H1 (cell line): ENCODE measurements at regions not wholly inside any gene's neighbourhood (a gene's known extent, or its start where the extent isn't known, plus 50 kb on each side); places are given as distances from the start of the nearest gene placed in this dataset.

Source experiments
- CTCF ChIA-PET: fragments of 300-600 bp; sonication (Branson Sonifier 250); formaldehyde crosslinking; loops from one replicate; lab custom pipeline; 2021; ENCODE audit not compliant: partially characterized antibody; lab: Charles Lee
- POLR2A ChIA-PET: fragments of 300-600 bp; sonication (Branson Sonifier 250); formaldehyde crosslinking; loops from one replicate; lab custom pipeline; 2021; ENCODE audit warnings: inconsistent platforms; ENCODE audit not compliant: partially characterized antibody; lab: Charles Lee
- DNase-seq, 2 experiments: peaks; one replicate each; pipeline versions ENCODE4 v3.0.0 to v3.0.0-alpha.2; 2010 to 2022; ENCODE audit warnings: low spot score in 2 of 2, low read depth in 1 of 2, mixed read lengths in 1 of 2
- FAIRE-seq: peaks from 2 replicates; lab custom pipeline; 2011; peaks lifted over from hg19 to GRCh38; lab: Jason Lieb, UNC
- H2AFZ ChIP-seq: 2 replicates; pipeline ENCODE4 v1.8.1; 2012; ENCODE audit warnings: low read length, inconsistent platforms
- H2AK5ac ChIP-seq: 2 replicates; pipeline ENCODE4 v1.6.1; 2013; ENCODE audit warnings: low read depth, low read length
- H2BK120ac ChIP-seq: replicated peaks from 2 replicates; pipeline ENCODE3; 2013; ENCODE audit warnings: low read depth, low read length, inconsistent platforms
- H2BK12ac ChIP-seq: 2 replicates; pipeline ENCODE4 v1.6.1; 2013; ENCODE audit warnings: low read depth, low read length
- H2BK15ac ChIP-seq: 2 replicates; pipeline ENCODE4 v1.6.1; 2013; ENCODE audit warnings: low read length
- H2BK20ac ChIP-seq: 2 replicates; pipeline ENCODE4 v1.6.1; 2013; ENCODE audit warnings: low read length
- H2BK5ac ChIP-seq: 2 replicates; pipeline ENCODE4 v1.6.1; 2013; ENCODE audit warnings: low read depth, low read length
- H3K14ac ChIP-seq: 2 replicates; pipeline ENCODE4 v1.6.1; 2013; ENCODE audit warnings: inconsistent platforms; ENCODE audit not compliant: insufficient read length
- H3K18ac ChIP-seq: 2 replicates; pipeline ENCODE4 v1.6.1; 2013; ENCODE audit warnings: low read length; ENCODE audit errors: extremely low read depth
- H3K23ac ChIP-seq: 2 replicates; pipeline ENCODE4 v1.6.1; 2013; ENCODE audit warnings: inconsistent platforms; ENCODE audit not compliant: insufficient read length
- H3K23me2 ChIP-seq: 2 replicates; pipeline ENCODE4 v1.6.1; 2013; ENCODE audit warnings: low read depth, low read length
- H3K27ac ChIP-seq: 2 replicates; pipeline ENCODE4 v1.6.1; 2011; ENCODE audit warnings: low read depth, low read length, inconsistent platforms
- H3K27me3 ChIP-seq, 4 experiments: replicated peaks in 1 of 4; 1 replicate in 1 of 4; 2 replicates in 3 of 4; pipeline versions ENCODE4 v1.6.1 to v1.8.1; 2011 to 2013; ENCODE audit warnings: low read length in 3 of 4, mild to moderate bottlenecking in 3 of 4, inconsistent platforms in 2 of 4, mixed read lengths in 2 of 4, moderate library complexity in 1 of 4; ENCODE audit not compliant: control insufficient read depth in 3 of 4, insufficient read depth in 3 of 4; ENCODE audit errors: extremely low read depth in 1 of 4
- H3K36me3 ChIP-seq, 4 experiments: 2 replicates each; pipeline versions ENCODE4 v1.6.1 to v1.8.1; 2011 to 2013; ENCODE audit warnings: mild to moderate bottlenecking in 4 of 4, low read length in 3 of 4, moderate library complexity in 2 of 4, control low read depth in 1 of 4, inconsistent platforms in 1 of 4; ENCODE audit not compliant: insufficient read depth in 4 of 4, control insufficient read depth in 2 of 4
- H3K4ac ChIP-seq: replicated peaks from 2 replicates; pipeline ENCODE3; 2013; ENCODE audit warnings: low read length, low read depth, mixed read lengths, inconsistent platforms; ENCODE audit not compliant: insufficient read length
- H3K4me1 ChIP-seq, 4 experiments: replicated peaks in 1 of 4; 1 replicate in 1 of 4; 2 replicates in 3 of 4; pipeline versions ENCODE4 v1.6.1 to v1.8.1; 2011 to 2013; ENCODE audit warnings: low read length in 3 of 4, inconsistent platforms in 2 of 4, mixed read lengths in 1 of 4; ENCODE audit not compliant: insufficient read depth in 4 of 4, control insufficient read depth in 3 of 4
- H3K4me2 ChIP-seq, 2 experiments: 2 replicates each; pipeline versions ENCODE4 v1.6.1 to v1.8.1; 2011 to 2013; ENCODE audit warnings: low read depth in 2 of 2, low read length in 2 of 2, control low read depth in 1 of 2, inconsistent platforms in 1 of 2, mild to moderate bottlenecking in 1 of 2; ENCODE audit not compliant: insufficient read depth in 1 of 2
- H3K4me3 ChIP-seq, 4 experiments: fragments of 200-600, 300-600 bp in 1 of 4; sonication (generic), shearing (Covaris generic), sonication (Bioruptor Twin) in 1 of 4; 2 replicates each; pipeline versions ENCODE4 v1.5.1 to v1.8.1; 2011 to 2016; ENCODE audit warnings: low read length in 4 of 4, low read depth in 3 of 4, control low read depth in 2 of 4, inconsistent platforms in 2 of 4, mild to moderate bottlenecking in 2 of 4, mixed read lengths in 1 of 4, moderate library complexity in 1 of 4; ENCODE audit not compliant: insufficient read depth in 2 of 4; ENCODE audit errors: extremely low read depth in 1 of 4
- H3K56ac ChIP-seq: replicated peaks from 2 replicates; pipeline ENCODE3; 2013; ENCODE audit warnings: low read depth, mild to moderate bottlenecking, mixed read lengths, low read length, inconsistent platforms; ENCODE audit not compliant: insufficient read length
- H3K79me1 ChIP-seq: 2 replicates; pipeline ENCODE4 v1.6.1; 2013; ENCODE audit warnings: low read depth, low read length, control low read depth
- H3K79me2 ChIP-seq, 2 experiments: 2 replicates each; pipeline versions ENCODE4 v1.6.1 to v1.8.1; 2012 to 2013; ENCODE audit warnings: low read length in 2 of 2, mild to moderate bottlenecking in 2 of 2, inconsistent platforms in 1 of 2; ENCODE audit not compliant: insufficient read depth in 2 of 2, control insufficient read depth in 1 of 2
- H3K9ac ChIP-seq, 4 experiments: replicated peaks in 1 of 4; 1 replicate in 1 of 4; 2 replicates in 3 of 4; pipeline versions ENCODE4 v1.6.1 to v1.8.1; 2011 to 2013; ENCODE audit warnings: low read depth in 3 of 4, low read length in 3 of 4, control low read depth in 2 of 4, mild to moderate bottlenecking in 2 of 4, moderate library complexity in 2 of 4, inconsistent platforms in 1 of 4; ENCODE audit errors: extremely low read depth in 1 of 4
- H3K9me3 ChIP-seq, 2 experiments: 2 replicates each; pipeline versions ENCODE4 v1.6.1 to v1.8.1; 2012 to 2013; ENCODE audit warnings: mild to moderate bottlenecking in 2 of 2, moderate library complexity in 2 of 2, control low read depth in 1 of 2, inconsistent platforms in 1 of 2, low read depth in 1 of 2, low read length in 1 of 2, mixed read lengths in 1 of 2; ENCODE audit not compliant: insufficient read depth in 2 of 2
- H4K20me1 ChIP-seq, 2 experiments: replicated peaks in 1 of 2; 2 replicates each; pipeline versions ENCODE3 to v1.8.1; 2011 to 2013; ENCODE audit warnings: inconsistent platforms in 2 of 2, low read length in 2 of 2, mild to moderate bottlenecking in 1 of 2; ENCODE audit not compliant: insufficient read depth in 2 of 2, control insufficient read depth in 1 of 2
- H4K5ac ChIP-seq: 2 replicates; pipeline ENCODE4 v1.6.1; 2013; ENCODE audit warnings: low read length, low read depth, mixed read lengths, inconsistent platforms; ENCODE audit not compliant: insufficient read length
- H4K8ac ChIP-seq: 2 replicates; pipeline ENCODE4 v1.8.0; 2013; ENCODE audit warnings: mild to moderate bottlenecking, moderate library complexity, low read length, inconsistent platforms; ENCODE audit not compliant: insufficient read depth; ENCODE audit errors: extremely low read depth
- H4K91ac ChIP-seq: replicated peaks from 2 replicates; pipeline ENCODE3; 2013; ENCODE audit warnings: low read length, mixed read lengths, inconsistent platforms; ENCODE audit not compliant: insufficient read length
- E2F6 ChIP-seq: IDR thresholded peaks from 2 replicates; pipeline ENCODE4 v1.6.1; 2012; ENCODE audit warnings: inconsistent platforms
- EP300 ChIP-seq, 2 experiments: IDR thresholded peaks; 1 replicate in 1 of 2; 2 replicates in 1 of 2; pipeline ENCODE4 v1.6.1; 2011 to 2012; ENCODE audit warnings: low read depth in 2 of 2, low read length in 2 of 2, mild to moderate bottlenecking in 2 of 2, borderline replicate concordance in 1 of 2, inconsistent platforms in 1 of 2, moderate library complexity in 1 of 2
- GTF2F1 ChIP-seq: IDR thresholded peaks from 2 replicates; pipeline ENCODE4 v1.6.1; 2012; ENCODE audit warnings: low read depth, low read length, improper control_type of control experiment, borderline replicate concordance
- HDAC2 ChIP-seq, 2 experiments: fragments of 300-600 bp in 1 of 2; sonication (generic) in 1 of 2; IDR thresholded peaks; 2 replicates each; pipeline ENCODE4 v1.6.1; 2011 to 2012; ENCODE audit warnings: low read depth in 2 of 2, low read length in 2 of 2, mild to moderate bottlenecking in 2 of 2, moderate library complexity in 2 of 2, borderline replicate concordance in 1 of 2, inconsistent platforms in 1 of 2
- HDAC6 ChIP-seq: IDR thresholded peaks from one replicate; pipeline ENCODE4 v1.7.1; 2012; ENCODE audit warnings: low read depth, mild to moderate bottlenecking, inconsistent platforms, low read length, moderate library complexity
- KDM4A ChIP-seq: IDR thresholded peaks from one replicate; pipeline ENCODE4 v1.7.1; 2012; ENCODE audit warnings: low read depth, mild to moderate bottlenecking, moderate library complexity, low read length, inconsistent platforms; ENCODE audit not compliant: severe bottlenecking
- MAX ChIP-seq: IDR thresholded peaks from 2 replicates; pipeline ENCODE4 v1.6.1; 2012; ENCODE audit warnings: inconsistent platforms
- WGBS, 2 experiments: shearing (Covaris generic) in 1 of 2; methylation state at CpG; one replicate each; pipeline versions ENCODE4 v1.1.6 to v1.1.7; 2013 to 2015; ENCODE audit warnings: low lambda C conversion rate in 2 of 2, mixed read lengths in 2 of 2, inconsistent platforms in 1 of 2, low coverage in 1 of 2, missing lambda C conversion rate in 1 of 2; ENCODE audit not compliant: insufficient replicate concordance in 2 of 2, insufficient coverage in 1 of 2, insufficient read length in 1 of 2; ENCODE audit errors: extremely low coverage in 1 of 2, missing lambda C conversion rate in 1 of 2; 5-methylcytosine and 5-hydroxymethylcytosine counted together
- TF ChIP-seq, protein P1 (sequence below), 3 experiments: IDR thresholded peaks; 1 replicate in 2 of 3; 2 replicates in 1 of 3; pipeline versions ENCODE4 v1.5.1 to v1.6.1; 2011; ENCODE audit warnings: low read length in 3 of 3, mild to moderate bottlenecking in 3 of 3, inconsistent platforms in 2 of 3, low read depth in 1 of 3, moderate library complexity in 1 of 3; ENCODE audit not compliant: insufficient read depth in 1 of 3; ENCODE audit errors: control extremely low read depth in 1 of 3

DNA sequence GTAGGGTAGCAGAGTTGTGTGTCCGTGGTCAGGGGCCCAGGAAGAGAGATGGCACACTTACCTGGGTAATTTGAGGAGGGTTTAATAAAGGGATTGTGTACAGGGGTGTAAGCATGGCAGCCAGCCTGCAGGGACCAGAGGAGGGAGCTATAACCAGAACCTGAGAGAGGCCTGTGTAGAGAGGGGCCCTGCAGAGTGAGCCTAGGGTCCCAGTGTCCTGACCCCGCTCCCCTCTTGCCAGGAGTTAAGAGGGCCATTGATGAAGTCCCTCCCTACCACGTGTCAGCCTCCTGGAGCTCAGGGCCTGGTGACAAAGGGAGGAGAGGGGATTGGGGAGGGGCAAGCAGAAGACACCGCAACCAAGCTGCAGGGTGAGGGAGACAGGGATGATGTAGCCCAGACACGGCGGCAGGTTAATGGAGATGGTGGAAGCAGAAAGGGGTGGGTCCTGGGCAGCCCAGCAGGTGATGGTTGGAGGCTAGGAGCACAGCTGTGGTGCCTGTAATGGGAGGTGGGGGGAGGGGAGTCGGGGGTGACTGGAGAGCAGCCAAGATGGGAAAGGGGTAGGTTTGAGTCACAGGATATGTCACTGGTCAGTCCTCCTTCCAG, 165.4 kb upstream of the TOPAZ1 start:
- Histone ChIP-seq H3K4ac (peak overlapping the region; percentile 83), H3K14ac (no peak overlapping the region), H4K91ac (peak overlapping the region; percentile 81), H2BK12ac (peak overlapping the region; percentile 60; the same call in 1 of the 2 replicates), H3K4me3 (no peak overlapping the region), H2AK5ac (no peak overlapping the region), H3K36me3 (no peaks in the 10 kb centered on the region), H3K27me3 (no peaks in the 10 kb centered on the region; a peak in 1 of 7 replicates), H3K79me1 (no peaks in the 10 kb centered on the region), H3K23ac (no peak overlapping the region), H2AFZ (no peak overlapping the region), H2BK20ac (no peak overlapping the region), H2BK5ac (peak overlapping the region; percentile 38; the same call in 1 of the 2 replicates), H3K9ac (no peak overlapping the region), H3K4me1 (peaks cover 0 to 12% (median 9%) of the 10 kb centered on the region in 4 experiments), H3K18ac (no peak overlapping the region), H4K20me1 (no peaks in the 10 kb centered on the region), H3K79me2 (no peaks in the 10 kb centered on the region), H2BK15ac (no peak overlapping the region), H3K4me2 (no peak overlapping the region; a peak in 1 of 4 replicates), H2BK120ac (no peak overlapping the region), H3K27ac (no peak overlapping the region), H4K8ac (no peak overlapping the region), H3K9me3 (no peaks in the 10 kb centered on the region), H4K5ac (peak overlapping the region; percentile 35), H3K23me2 (peaks cover 2% of the 10 kb centered on the region; the same call in 1 of the 2 replicates), H3K56ac (no peak overlapping the region)
- ChIA-PET CTCF (interaction anchor here (0.6 to 3.8 kb wide), 18 partner anchors 10 to 308 kb away, joined by 3 to 16 read pairs (median 4); no protein-coding TSS in a partner anchor), POLR2A (interaction anchor here (0.6 to 1.3 kb wide), 4 partner anchors 15 to 1494 kb away, joined by 3 read pairs; no protein-coding TSS in a partner anchor)
- 79% methylated on average over 7 of the region's 7 CpGs; no CpG with 5 or more reads in 1 of the 2 experiments for WGBS, 2 experiments
- FAIRE-seq (no peak), DNase-seq (peak in 1 of 2 experiments; percentile 44)
- TF ChIP-seq EP300 (IDR thresholded peaks at IDR 0.05; ENCODE audit: borderline replicate concordance in 1 of 2, low read depth in 2 of 2, low read length in 2 of 2) (no peak), E2F6 (no peak), HDAC6 (no peak), KDM4A (no peak), MAX (peak; percentile 48; the same call in 1 of the 2 replicates), HDAC2 (IDR thresholded peaks at IDR 0.05; ENCODE audit: borderline replicate concordance in 1 of 2, low read depth in 2 of 2, low read length in 2 of 2) (no peak), GTF2F1 (no peak)
- TF ChIP-seq, protein P1, sequence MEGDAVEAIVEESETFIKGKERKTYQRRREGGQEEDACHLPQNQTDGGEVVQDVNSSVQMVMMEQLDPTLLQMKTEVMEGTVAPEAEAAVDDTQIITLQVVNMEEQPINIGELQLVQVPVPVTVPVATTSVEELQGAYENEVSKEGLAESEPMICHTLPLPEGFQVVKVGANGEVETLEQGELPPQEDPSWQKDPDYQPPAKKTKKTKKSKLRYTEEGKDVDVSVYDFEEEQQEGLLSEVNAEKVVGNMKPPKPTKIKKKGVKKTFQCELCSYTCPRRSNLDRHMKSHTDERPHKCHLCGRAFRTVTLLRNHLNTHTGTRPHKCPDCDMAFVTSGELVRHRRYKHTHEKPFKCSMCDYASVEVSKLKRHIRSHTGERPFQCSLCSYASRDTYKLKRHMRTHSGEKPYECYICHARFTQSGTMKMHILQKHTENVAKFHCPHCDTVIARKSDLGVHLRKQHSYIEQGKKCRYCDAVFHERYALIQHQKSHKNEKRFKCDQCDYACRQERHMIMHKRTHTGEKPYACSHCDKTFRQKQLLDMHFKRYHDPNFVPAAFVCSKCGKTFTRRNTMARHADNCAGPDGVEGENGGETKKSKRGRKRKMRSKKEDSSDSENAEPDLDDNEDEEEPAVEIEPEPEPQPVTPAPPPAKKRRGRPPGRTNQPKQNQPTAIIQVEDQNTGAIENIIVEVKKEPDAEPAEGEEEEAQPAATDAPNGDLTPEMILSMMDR (IDR thresholded peaks at IDR 0.05; ENCODE audit: control extremely low read depth in 1 of 3, insufficient read depth in 1 of 3, low read depth in 1 of 3, low read length in 3 of 3): peak in 1 of 3 experiments; percentile 7; a peak in 1 of 4 replicates
